GM12864 (cell line): ENCODE measurements at regions not wholly inside any gene's neighbourhood (a gene's known extent, or its start where the extent isn't known, plus 50 kb on each side); places are given as distances from the start of the nearest gene placed in this dataset.

Experiments used
- DNase-seq: peaks from one replicate; pipeline ENCODE4 v3.0.0-alpha.2; 2011; ENCODE audit warnings: low read depth
- H3K4me3 ChIP-seq: 2 replicates; pipeline ENCODE4 v1.5.1; 2011; ENCODE audit warnings: mild to moderate bottlenecking, low read depth, low read length, control low read depth
- TF ChIP-seq, protein P1 (sequence below): IDR thresholded peaks from 2 replicates; pipeline ENCODE4 v1.5.1; 2011; ENCODE audit warnings: low read depth, mild to moderate bottlenecking, moderate library complexity, low read length, control low read depth, inconsistent platforms; ENCODE audit errors: missing control alignments

DNA sequence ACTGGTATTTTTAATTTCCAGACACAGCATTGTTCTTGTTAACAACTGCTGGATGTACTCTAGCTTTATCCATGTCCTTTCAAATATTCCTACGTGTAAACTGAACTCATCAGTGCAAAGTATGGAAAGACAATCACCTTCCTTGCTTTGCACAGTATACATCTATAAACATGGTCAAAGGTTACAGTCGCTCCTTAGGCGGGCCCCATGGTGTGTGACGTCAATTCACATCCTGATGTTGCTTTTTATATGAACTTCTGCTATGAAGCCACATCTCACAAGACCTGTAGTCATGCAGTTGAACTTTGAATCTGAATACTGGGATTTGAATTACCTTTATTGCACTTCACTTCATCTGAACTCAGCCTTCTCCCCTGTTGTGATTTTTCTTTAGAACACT lies 447.6 kb upstream of the PSMD7 start:
- TF ChIP-seq, protein P1, sequence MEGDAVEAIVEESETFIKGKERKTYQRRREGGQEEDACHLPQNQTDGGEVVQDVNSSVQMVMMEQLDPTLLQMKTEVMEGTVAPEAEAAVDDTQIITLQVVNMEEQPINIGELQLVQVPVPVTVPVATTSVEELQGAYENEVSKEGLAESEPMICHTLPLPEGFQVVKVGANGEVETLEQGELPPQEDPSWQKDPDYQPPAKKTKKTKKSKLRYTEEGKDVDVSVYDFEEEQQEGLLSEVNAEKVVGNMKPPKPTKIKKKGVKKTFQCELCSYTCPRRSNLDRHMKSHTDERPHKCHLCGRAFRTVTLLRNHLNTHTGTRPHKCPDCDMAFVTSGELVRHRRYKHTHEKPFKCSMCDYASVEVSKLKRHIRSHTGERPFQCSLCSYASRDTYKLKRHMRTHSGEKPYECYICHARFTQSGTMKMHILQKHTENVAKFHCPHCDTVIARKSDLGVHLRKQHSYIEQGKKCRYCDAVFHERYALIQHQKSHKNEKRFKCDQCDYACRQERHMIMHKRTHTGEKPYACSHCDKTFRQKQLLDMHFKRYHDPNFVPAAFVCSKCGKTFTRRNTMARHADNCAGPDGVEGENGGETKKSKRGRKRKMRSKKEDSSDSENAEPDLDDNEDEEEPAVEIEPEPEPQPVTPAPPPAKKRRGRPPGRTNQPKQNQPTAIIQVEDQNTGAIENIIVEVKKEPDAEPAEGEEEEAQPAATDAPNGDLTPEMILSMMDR: no peak
- no peak overlapping the region for H3K4me3 ChIP-seq
- DNase-seq: no peak

GRCh38 chr16:73847090-73847489 lies 449.5 kb upstream of the PSMD7 start:
- TF ChIP-seq, protein P1: no peak
- H3K4me3 ChIP-seq: no peak overlapping the region
- no peak for DNase-seq

DNA sequence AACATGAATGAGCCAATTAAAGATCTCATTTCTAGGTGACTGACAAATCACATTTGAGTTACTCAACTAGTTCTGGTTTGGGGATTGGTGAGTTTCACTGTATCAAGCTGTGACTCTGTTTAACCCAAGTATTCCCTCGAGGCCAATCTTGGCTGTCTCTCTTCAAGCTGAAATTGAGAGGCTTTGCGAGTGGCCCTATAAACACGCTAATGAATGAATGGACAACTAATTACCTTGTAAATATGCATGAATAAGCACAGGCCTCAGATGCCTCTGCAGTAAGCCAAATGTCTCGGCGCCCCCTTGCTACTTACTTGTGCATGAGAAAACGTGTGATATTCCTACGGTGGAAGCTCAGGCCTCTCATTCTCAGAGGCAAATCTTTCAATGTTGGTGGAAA lies 450.3 kb upstream of the PSMD7 start:
- TF ChIP-seq, protein P1: no peak
- no peak for DNase-seq
- H3K4me3 ChIP-seq: no peak overlapping the region

DNA sequence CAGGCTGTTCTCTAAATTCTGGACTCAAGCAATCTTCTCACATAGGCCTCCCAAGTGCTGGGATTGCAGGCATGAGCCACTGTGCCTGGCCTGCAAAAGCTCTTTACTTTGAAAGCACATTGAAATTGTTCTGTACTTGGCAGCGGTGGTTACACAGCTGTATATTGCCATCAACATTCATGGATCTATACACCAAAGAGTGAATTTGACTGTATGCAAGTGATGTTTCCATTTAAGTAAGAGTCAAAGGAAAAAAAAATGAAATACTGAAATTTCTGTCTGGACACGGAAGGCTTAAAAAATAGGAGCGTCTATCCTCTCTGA lies 450.6 kb upstream of the PSMD7 start:
- TF ChIP-seq, protein P1: no peak
- H3K4me3 ChIP-seq: no peak overlapping the region
- no peak for DNase-seq

DNA sequence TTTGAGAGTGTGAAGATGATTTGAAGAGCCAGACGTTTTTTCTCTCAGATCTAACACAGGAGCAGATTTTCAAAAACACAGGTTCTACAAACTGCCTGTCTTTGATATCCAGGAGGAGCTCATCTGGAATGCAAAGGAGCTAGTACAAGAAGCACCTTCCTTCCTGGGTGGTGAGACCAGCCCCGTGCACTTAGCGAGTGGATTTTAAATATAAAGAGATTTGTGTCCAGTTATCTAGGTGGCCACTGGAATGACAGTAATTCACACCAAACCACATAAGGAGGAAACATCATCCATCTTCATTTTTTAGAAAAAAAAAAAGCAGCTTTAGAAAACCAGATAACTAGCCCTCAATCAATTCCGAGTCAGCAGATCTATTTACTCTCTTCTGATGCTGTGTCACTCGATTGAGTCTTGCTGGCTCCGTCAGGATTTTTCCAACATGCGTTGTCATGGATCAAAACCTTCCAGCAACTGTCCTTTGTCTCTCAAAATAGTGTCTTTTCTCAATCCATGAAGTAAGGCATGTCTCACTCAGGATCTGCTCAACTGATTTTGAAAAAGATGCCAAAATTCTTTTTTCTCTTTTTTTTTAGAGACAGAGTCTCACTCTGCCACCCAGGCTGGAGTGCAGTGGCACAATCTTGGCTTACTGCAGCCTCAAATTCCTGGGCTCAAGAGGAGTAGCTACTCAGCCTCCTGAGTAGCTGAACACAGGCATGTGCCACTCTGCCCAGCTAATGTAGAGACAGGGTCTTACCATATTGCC lies 451.2 kb upstream of the PSMD7 start:
- DNase-seq: no peak
- no peak overlapping the region for H3K4me3 ChIP-seq
- TF ChIP-seq, protein P1: no peak

DNA sequence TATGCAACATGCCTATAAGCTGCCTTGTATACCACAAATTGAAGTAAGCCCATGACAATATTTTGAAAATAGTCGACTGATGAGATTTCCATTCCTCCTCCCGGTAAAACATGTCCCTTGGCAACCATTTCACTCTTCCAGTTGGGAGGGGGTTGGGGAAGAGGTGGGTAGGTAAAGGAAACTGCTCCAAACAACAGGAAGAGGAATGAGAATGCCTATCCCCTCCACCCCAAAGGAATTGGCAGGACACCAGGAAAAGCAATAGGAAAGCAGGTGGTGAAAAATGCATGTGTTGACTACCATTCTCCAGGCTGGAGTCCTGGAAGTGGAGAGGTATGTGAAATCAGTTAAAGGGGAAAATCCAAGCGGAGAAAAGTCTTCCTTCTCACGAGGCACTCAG lies 455.9 kb upstream of the PSMD7 start:
- H3K4me3 ChIP-seq: no peak overlapping the region
- TF ChIP-seq, protein P1: no peak
- DNase-seq: no peak

- TF ChIP-seq, protein P1: no peak
- H3K4me3 ChIP-seq: no peak overlapping the region
- DNase-seq: no peak
Observed at GRCh38 chr16:73831220-73831619, 465.4 kb upstream of the PSMD7 start.
